Epithelial cell of proximal tubule (primary cell): ENCODE measurements at regions not wholly inside any gene's neighbourhood (a gene's known extent, or its start where the extent isn't known, plus 50 kb on each side); places are given as distances from the start of the nearest gene placed in this dataset.

Experiments used
- DNase-seq: peaks from one replicate; pipeline ENCODE4 v3.0.0-alpha.2; 2011; ENCODE audit warnings: low read depth
- H3K4me3 ChIP-seq: 2 replicates; pipeline ENCODE4 v1.5.1; 2011; ENCODE audit warnings: low read depth, mild to moderate bottlenecking, low read length
- CTCF ChIP-seq: conservative IDR thresholded peaks from 2 replicates; pipeline ENCODE4 v1.5.1; 2012; ENCODE audit warnings: low read depth, mild to moderate bottlenecking, low read length

GRCh38 chr2:13597176-13597575, 880.4 kb downstream of the TRIB2 start:
- no peak overlapping the region for H3K4me3 ChIP-seq
- DNase-seq = no peak
- TF ChIP-seq CTCF = no peak

- DNase-seq = no peak
- TF ChIP-seq CTCF = no peak
These were observed 884.8 kb downstream of the TRIB2 start for GRCh38 chr2:13601506-13601905.

GRCh38 chr2:13604951-13605661, 888.4 kb downstream of the TRIB2 start:
- DNase-seq = no peak
- no peak overlapping the region for H3K4me3 ChIP-seq
- TF ChIP-seq CTCF = no peak

More at GRCh38 chr2:13601506-13601905, 884.8 kb downstream of the TRIB2 start:
- H3K4me3 ChIP-seq = no peak overlapping the region

- no peak overlapping the region for H3K4me3 ChIP-seq
- TF ChIP-seq CTCF = no peak
- DNase-seq = no peak
These were observed 890.4 kb downstream of the TRIB2 start for GRCh38 chr2:13607139-13607538.

GRCh38 chr2:13611939-13612338, 895.2 kb downstream of the TRIB2 start:
- TF ChIP-seq CTCF = no peak
- no peak for DNase-seq
- H3K4me3 ChIP-seq = no peak overlapping the region

GRCh38 chr2:13616059-13616458, 899.3 kb downstream of the TRIB2 start:
- H3K4me3 ChIP-seq = no peak overlapping the region
- TF ChIP-seq CTCF = no peak

GRCh38 chr2:13616616-13617015, 899.9 kb downstream of the TRIB2 start:
- DNase-seq = no peak
- H3K4me3 ChIP-seq = no peak overlapping the region
- TF ChIP-seq CTCF = no peak

More at GRCh38 chr2:13616059-13616458, 899.3 kb downstream of the TRIB2 start:
- no peak for DNase-seq
